Stomach (tissue), 4 donors: ENCODE measurements at regions not wholly inside any gene's neighbourhood (a gene's known extent, or its start where the extent isn't known, plus 50 kb on each side); places are given as distances from the start of the nearest gene placed in this dataset.

ENCODE experiments used
- POLR2A ChIP-seq, 4 donors: fragments of 450-650 bp; IDR thresholded peaks; one replicate each; pipeline ENCODE4 v1.6.1; 2016; ENCODE audit warnings: antibody characterized with exemption in 4 of 4, control low read depth in 2 of 4, mild to moderate bottlenecking in 1 of 4, moderate library complexity in 1 of 4
- POLR2AphosphoS5 ChIP-seq, 3 donors: sonication (generic); formaldehyde crosslinking; IDR thresholded peaks; one replicate each; pipeline ENCODE4 v1.6.1; 2016; ENCODE audit warnings: antibody characterized with exemption in 3 of 3
- TF ChIP-seq, protein P1 (sequence below), 7 experiments: fragments of 450-650 bp in 4 of 7; fragments of 200-600 bp in 3 of 7; sonication (generic) in 3 of 7; IDR thresholded peaks; one replicate each; pipeline ENCODE4 v1.5.1; 2016 to 2019; ENCODE audit warnings: antibody characterized with exemption in 7 of 7, control low read depth in 2 of 7, mild to moderate bottlenecking in 1 of 7

DNA sequence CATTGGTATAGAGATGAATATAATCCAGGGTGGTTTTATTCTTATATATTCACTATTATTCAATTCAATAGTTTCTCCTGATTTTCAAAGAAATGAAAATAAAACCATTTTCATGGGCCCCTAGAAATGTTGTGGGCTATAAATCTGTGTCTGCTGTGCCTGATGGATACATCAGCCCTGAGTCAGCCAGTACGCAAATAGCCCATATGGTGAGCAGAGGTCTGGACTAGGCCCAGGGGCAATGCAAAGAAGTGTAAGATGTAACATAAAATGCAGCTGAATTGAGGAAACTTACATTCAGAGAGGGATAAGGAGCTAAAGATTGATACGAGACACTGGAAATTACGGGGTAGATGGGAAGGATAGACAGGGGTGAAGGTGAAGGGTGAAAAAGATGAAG is 122.5 kb downstream of the MAIP1 start:
- TF ChIP-seq, protein P1, sequence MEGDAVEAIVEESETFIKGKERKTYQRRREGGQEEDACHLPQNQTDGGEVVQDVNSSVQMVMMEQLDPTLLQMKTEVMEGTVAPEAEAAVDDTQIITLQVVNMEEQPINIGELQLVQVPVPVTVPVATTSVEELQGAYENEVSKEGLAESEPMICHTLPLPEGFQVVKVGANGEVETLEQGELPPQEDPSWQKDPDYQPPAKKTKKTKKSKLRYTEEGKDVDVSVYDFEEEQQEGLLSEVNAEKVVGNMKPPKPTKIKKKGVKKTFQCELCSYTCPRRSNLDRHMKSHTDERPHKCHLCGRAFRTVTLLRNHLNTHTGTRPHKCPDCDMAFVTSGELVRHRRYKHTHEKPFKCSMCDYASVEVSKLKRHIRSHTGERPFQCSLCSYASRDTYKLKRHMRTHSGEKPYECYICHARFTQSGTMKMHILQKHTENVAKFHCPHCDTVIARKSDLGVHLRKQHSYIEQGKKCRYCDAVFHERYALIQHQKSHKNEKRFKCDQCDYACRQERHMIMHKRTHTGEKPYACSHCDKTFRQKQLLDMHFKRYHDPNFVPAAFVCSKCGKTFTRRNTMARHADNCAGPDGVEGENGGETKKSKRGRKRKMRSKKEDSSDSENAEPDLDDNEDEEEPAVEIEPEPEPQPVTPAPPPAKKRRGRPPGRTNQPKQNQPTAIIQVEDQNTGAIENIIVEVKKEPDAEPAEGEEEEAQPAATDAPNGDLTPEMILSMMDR (IDR thresholded peaks at IDR 0.05) = no peak
- TF ChIP-seq POLR2AphosphoS5 (IDR thresholded peaks at IDR 0.05) = no peak
- TF ChIP-seq POLR2A (IDR thresholded peaks at IDR 0.05) = no peak
